Naive thymus-derived CD8-positive, alpha-beta T cell (primary cell): ENCODE measurements at regions not wholly inside any gene's neighbourhood (a gene's known extent, or its start where the extent isn't known, plus 50 kb on each side); places are given as distances from the start of the nearest gene placed in this dataset.
A peak's percentile ranks its signal among the peaks of the same experiment; 100 is the strongest.

ENCODE experiments used
- ATAC-seq, 2 donors: fragments of 150-1000 bp; cut with Tn5 transposase in 1 of 2; sonication (Bioruptor Pico), chemical (Tn5 transposase) in 1 of 2; 1 replicate in 1 of 2; 2 replicates in 1 of 2; pipeline ENCODE4 v1.10.0; 2021; ENCODE audit warnings: mild to moderate bottlenecking in 2 of 2, moderate library complexity in 2 of 2
- POLR2A ChIA-PET: fragments of 350-600 bp; sonication (Branson Sonifier 250); formaldehyde crosslinking; loops from one replicate; lab custom pipeline; 2021; ENCODE audit warnings: antibody characterized with exemption; lab: Charles Lee
- DNase-seq, 10 donors: peaks; one replicate each; pipeline versions ENCODE4 v3.0.0 to v3.0.0-alpha.2; 2020 to 2022
- H3K27ac Mint-ChIP-seq, 10 donors: one replicate each; pipeline ENCODE4 v1.8.0; 2020 to 2022; ENCODE audit warnings: mild to moderate bottlenecking in 10 of 10, mixed read lengths in 10 of 10, moderate library complexity in 4 of 10, inconsistent platforms in 1 of 10
- H3K27me3 Mint-ChIP-seq, 5 donors: one replicate each; pipeline ENCODE4 v1.8.0; 2021 to 2022; ENCODE audit warnings: mixed read lengths in 5 of 5
- H3K36me3 Mint-ChIP-seq, 3 donors: one replicate each; pipeline ENCODE4 v1.8.0; 2020 to 2022; ENCODE audit warnings: mixed read lengths in 3 of 3, mild to moderate bottlenecking in 2 of 3, inconsistent platforms in 1 of 3
- H3K4me1 Mint-ChIP-seq, 4 donors: one replicate each; pipeline ENCODE4 v1.8.0; 2021 to 2022; ENCODE audit warnings: mixed read lengths in 4 of 4
- H3K4me3 Mint-ChIP-seq, 10 donors: one replicate each; pipeline ENCODE4 v1.8.0; 2020 to 2022; ENCODE audit warnings: mild to moderate bottlenecking in 10 of 10, mixed read lengths in 10 of 10, moderate library complexity in 6 of 10, inconsistent platforms in 1 of 10
- H3K9me3 Mint-ChIP-seq, 9 donors: one replicate each; pipeline ENCODE4 v1.8.0; 2020 to 2022; ENCODE audit warnings: mixed read lengths in 9 of 9, mild to moderate bottlenecking in 3 of 9, inconsistent platforms in 1 of 9, moderate library complexity in 1 of 9

GRCh38 chr20:63118303-63119120 lies 97.4 kb downstream of the YTHDF1 start:
- Mint-ChIP-seq H3K9me3 (peaks cover 0 to 6% (median 0%) of the 10 kb centered on the region in 9 donors), H3K4me1 (peaks cover 0 to 4% (median 1%) of the 10 kb centered on the region in 4 donors), H3K4me3 (no peak overlapping the region), H3K27me3 (peaks cover 21 to 61% (median 47%) of the 10 kb centered on the region in 5 donors), H3K27ac (peak overlapping the region in 1 of 10 donors; percentile 44), H3K36me3 (no peaks in the 10 kb centered on the region)
- POLR2A ChIA-PET, result no interaction called here
- DNase-seq (peak in 1 of 10 donors; percentile 31), ATAC-seq (no peak)

- POLR2A ChIA-PET, result no interaction called here
- Mint-ChIP-seq H3K4me1 (peaks cover 0 to 4% (median 1%) of the 10 kb centered on the region in 4 donors), H3K4me3 (no peak overlapping the region), H3K36me3 (no peaks in the 10 kb centered on the region), H3K27me3 (peaks cover 21 to 64% (median 47%) of the 10 kb centered on the region in 5 donors), H3K27ac (no peak overlapping the region), H3K9me3 (peaks cover 0 to 6% (median 0%) of the 10 kb centered on the region in 9 donors)
- DNase-seq (peak in 1 of 10 donors; percentile 58), ATAC-seq (no peak)
Observed at GRCh38 chr20:63117661-63118302, 98.1 kb downstream of the YTHDF1 start.

GRCh38 chr20:63117151-63117550 lies 98.8 kb downstream of the YTHDF1 start:
- H3K27ac Mint-ChIP-seq, result peak overlapping the region in 1 of 10 donors; percentile 34
- H3K27me3 Mint-ChIP-seq, result peaks cover 19 to 64% (median 47%) of the 10 kb centered on the region in 5 donors
- H3K9me3 Mint-ChIP-seq, result peaks cover 0 to 6% (median 0%) of the 10 kb centered on the region in 9 donors
- POLR2A ChIA-PET, result no interaction called here
- peaks cover 0 to 2% (median 0%) of the 10 kb centered on the region in 3 donors for H3K36me3 Mint-ChIP-seq
- ATAC-seq (no peak), DNase-seq (peak in 1 of 10 donors; percentile 18)
- no peak overlapping the region for H3K4me3 Mint-ChIP-seq
- H3K4me1 Mint-ChIP-seq, result peaks cover 0 to 4% (median 1%) of the 10 kb centered on the region in 4 donors

GRCh38 chr20:63116412-63117106 lies 99.4 kb downstream of the YTHDF1 start:
- peaks cover 0 to 9% (median 4%) of the 10 kb centered on the region in 9 donors for H3K9me3 Mint-ChIP-seq
- peaks cover 0 to 8% (median 0%) of the 10 kb centered on the region in 3 donors for H3K36me3 Mint-ChIP-seq
- no peak overlapping the region for H3K4me3 Mint-ChIP-seq
- H3K4me1 Mint-ChIP-seq, result peaks cover 0 to 4% (median 1%) of the 10 kb centered on the region in 4 donors
- H3K27me3 Mint-ChIP-seq, result peaks cover 20 to 64% (median 47%) of the 10 kb centered on the region in 5 donors
- DNase-seq (peak in 1 of 10 donors; percentile 54), ATAC-seq (no peak)
- H3K27ac Mint-ChIP-seq, result no peak overlapping the region
- POLR2A ChIA-PET, result no interaction called here

GRCh38 chr20:63115651-63116411 lies 100.1 kb downstream of the YTHDF1 start:
- Mint-ChIP-seq H3K4me3 (no peak overlapping the region), H3K36me3 (peaks cover 0 to 12% (median 0%) of the 10 kb centered on the region in 3 donors), H3K27ac (no peak overlapping the region), H3K27me3 (peaks cover 20 to 64% (median 47%) of the 10 kb centered on the region in 5 donors), H3K9me3 (peaks cover 0 to 15% (median 7%) of the 10 kb centered on the region in 9 donors), H3K4me1 (peaks cover 0 to 4% (median 1%) of the 10 kb centered on the region in 4 donors)
- ATAC-seq (no peak), DNase-seq (peak in 1 of 10 donors; percentile 55)
- POLR2A ChIA-PET, result no interaction called here

GRCh38 chr20:63114693-63115311 lies 101.1 kb downstream of the YTHDF1 start:
- peaks cover 20 to 64% (median 47%) of the 10 kb centered on the region in 5 donors for H3K27me3 Mint-ChIP-seq
- H3K36me3 Mint-ChIP-seq, result peaks cover 0 to 14% (median 0%) of the 10 kb centered on the region in 3 donors
- peaks cover 0 to 16% (median 9%) of the 10 kb centered on the region in 9 donors for H3K9me3 Mint-ChIP-seq
- POLR2A ChIA-PET, result no interaction called here
- peaks cover 0 to 4% (median 1%) of the 10 kb centered on the region in 4 donors for H3K4me1 Mint-ChIP-seq
- no peak overlapping the region for H3K4me3 Mint-ChIP-seq
- H3K27ac Mint-ChIP-seq, result no peak overlapping the region
- no peak for ATAC-seq
- peak in 1 of 10 donors; percentile 34 for DNase-seq

GRCh38 chr20:63114006-63114692 lies 101.8 kb downstream of the YTHDF1 start:
- no peak overlapping the region for H3K27ac Mint-ChIP-seq
- H3K4me1 Mint-ChIP-seq, result peaks cover 0 to 4% (median 1%) of the 10 kb centered on the region in 4 donors
- H3K36me3 Mint-ChIP-seq, result peaks cover 0 to 14% (median 0%) of the 10 kb centered on the region in 3 donors
- ATAC-seq (no peak), DNase-seq (peak in 1 of 10 donors; percentile 37)
- H3K27me3 Mint-ChIP-seq, result peaks cover 20 to 59% (median 42%) of the 10 kb centered on the region in 5 donors
- peaks cover 0 to 16% (median 9%) of the 10 kb centered on the region in 9 donors for H3K9me3 Mint-ChIP-seq
- H3K4me3 Mint-ChIP-seq, result no peak overlapping the region
- POLR2A ChIA-PET, result no interaction called here

- H3K27me3 Mint-ChIP-seq, result peaks cover 17 to 44% (median 36%) of the 10 kb centered on the region in 5 donors
- peaks cover 0 to 18% (median 0%) of the 10 kb centered on the region in 3 donors for H3K36me3 Mint-ChIP-seq
- peaks cover 0 to 25% (median 9%) of the 10 kb centered on the region in 9 donors for H3K9me3 Mint-ChIP-seq
- peak in 1 of 10 donors; percentile 31 for DNase-seq
- no peak for ATAC-seq
- H3K4me3 Mint-ChIP-seq, result no peak overlapping the region
- H3K4me1 Mint-ChIP-seq, result peaks cover 0 to 4% (median 1%) of the 10 kb centered on the region in 4 donors
- POLR2A ChIA-PET, result no interaction called here
- H3K27ac Mint-ChIP-seq, result no peak overlapping the region
Observed at GRCh38 chr20:63112491-63113219, 103.3 kb downstream of the YTHDF1 start.

- Mint-ChIP-seq H3K27me3 (peaks cover 0 to 1% (median under 1%) of the 10 kb centered on the region in 5 donors), H3K27ac (no peak overlapping the region), H3K9me3 (peaks cover 0 to 29% (median 9%) of the 10 kb centered on the region in 9 donors), H3K4me1 (peaks cover 0 to 4% (median 0%) of the 10 kb centered on the region in 4 donors), H3K4me3 (no peak overlapping the region), H3K36me3 (peaks cover 0 to 18% (median 0%) of the 10 kb centered on the region in 3 donors)
- DNase-seq (peak in 1 of 10 donors; percentile 53), ATAC-seq (no peak)
- POLR2A ChIA-PET, result no interaction called here
Observed at GRCh38 chr20:63108247-63108646, 101.5 kb upstream of the BHLHE23 start.

GRCh38 chr20:63107449-63108200 lies 100.9 kb upstream of the BHLHE23 start:
- peaks cover 0 to 6% (median 2%) of the 10 kb centered on the region in 4 donors for H3K4me1 Mint-ChIP-seq

More at GRCh38 chr20:63107449-63108200, 100.9 kb upstream of the BHLHE23 start:
- Mint-ChIP-seq H3K27me3 (peaks cover 0 to 1% (median 0%) of the 10 kb centered on the region in 5 donors), H3K36me3 (peaks cover 0 to 18% (median 0%) of the 10 kb centered on the region in 3 donors), H3K27ac (peak overlapping the region in 1 of 10 donors; percentile 63), H3K4me3 (no peak overlapping the region), H3K9me3 (peaks cover 0 to 29% (median 9%) of the 10 kb centered on the region in 9 donors)
- peak in 1 of 10 donors; percentile 54 for DNase-seq
- POLR2A ChIA-PET, result no interaction called here
- no peak for ATAC-seq
